Nephron (organoid): ENCODE measurements at regions not wholly inside any gene's neighbourhood (a gene's known extent, or its start where the extent isn't known, plus 50 kb on each side); places are given as distances from the start of the nearest gene placed in this dataset.
A peak's percentile ranks its signal among the peaks of the same experiment; 100 is the strongest.

ENCODE experiments used
- H3K27ac Mint-ChIP-seq, 3 experiments: 2 replicates each; pipeline ENCODE4 v1.8.0; 2020; ENCODE audit warnings: mixed read lengths in 3 of 3, mild to moderate bottlenecking in 2 of 3, moderate library complexity in 1 of 3
- H3K27me3 Mint-ChIP-seq: 2 replicates; pipeline ENCODE4 v1.8.0; 2021; ENCODE audit warnings: low read depth, mild to moderate bottlenecking, moderate library complexity, mixed read lengths
- H3K36me3 Mint-ChIP-seq: 2 replicates; pipeline ENCODE4 v1.8.0; 2020; ENCODE audit warnings: low read depth, mixed read lengths
- H3K4me1 Mint-ChIP-seq: 2 replicates; pipeline ENCODE4 v1.8.0; 2020; ENCODE audit warnings: mixed read lengths
- H3K4me3 Mint-ChIP-seq, 3 experiments: 2 replicates each; pipeline ENCODE4 v1.8.0; 2020; ENCODE audit warnings: mild to moderate bottlenecking in 3 of 3, mixed read lengths in 3 of 3, moderate library complexity in 2 of 3
- H3K9me3 Mint-ChIP-seq: 2 replicates; pipeline ENCODE4 v1.8.0; 2020; ENCODE audit warnings: mixed read lengths
- CTCF ChIP-seq, 3 experiments: fragments of 200-600 bp; sonication (generic); IDR thresholded peaks; one replicate each; pipeline ENCODE4 v1.5.0; 2021; ENCODE audit warnings: antibody characterized with exemption in 3 of 3; ENCODE audit not compliant: unreplicated experiment in 3 of 3

- no peaks in the 10 kb centered on the region for H3K36me3 Mint-ChIP-seq
- H3K4me1 Mint-ChIP-seq, result peaks cover 8% of the 10 kb centered on the region
- no peak for TF ChIP-seq CTCF (IDR thresholded peaks at IDR 0.05; ENCODE audit: unreplicated experiment in 3 of 3)
- no peak overlapping the region for H3K4me3 Mint-ChIP-seq
- no peaks in the 10 kb centered on the region for H3K27me3 Mint-ChIP-seq
- H3K9me3 Mint-ChIP-seq, result no peaks in the 10 kb centered on the region
- no peak overlapping the region for H3K27ac Mint-ChIP-seq
Observed at GRCh38 chr10:36443233-36443632, 682.2 kb upstream of the ANKRD30A start.

- Mint-ChIP-seq H3K27me3 (no peaks in the 10 kb centered on the region), H3K27ac (no peak overlapping the region), H3K9me3 (peaks cover 3% of the 10 kb centered on the region), H3K4me1 (peaks cover 3% of the 10 kb centered on the region), H3K4me3 (no peak overlapping the region), H3K36me3 (no peaks in the 10 kb centered on the region)
- TF ChIP-seq CTCF (IDR thresholded peaks at IDR 0.05; ENCODE audit: unreplicated experiment in 3 of 3), result no peak
Observed at GRCh38 chr10:36441557-36441956, 683.8 kb upstream of the ANKRD30A start.

GRCh38 chr10:36440539-36440938, 684.9 kb upstream of the ANKRD30A start:
- Mint-ChIP-seq H3K27ac (no peak overlapping the region), H3K36me3 (no peaks in the 10 kb centered on the region), H3K4me1 (no peaks in the 10 kb centered on the region), H3K4me3 (no peak overlapping the region), H3K27me3 (no peaks in the 10 kb centered on the region), H3K9me3 (peaks cover 3% of the 10 kb centered on the region)
- TF ChIP-seq CTCF (IDR thresholded peaks at IDR 0.05; ENCODE audit: unreplicated experiment in 3 of 3), result no peak

GRCh38 chr10:36437367-36437766, 688.0 kb upstream of the ANKRD30A start:
- Mint-ChIP-seq H3K9me3 (peaks cover 3% of the 10 kb centered on the region), H3K27ac (no peak overlapping the region), H3K27me3 (no peaks in the 10 kb centered on the region), H3K4me1 (no peaks in the 10 kb centered on the region), H3K36me3 (no peaks in the 10 kb centered on the region), H3K4me3 (no peak overlapping the region)
- no peak for TF ChIP-seq CTCF (IDR thresholded peaks at IDR 0.05; ENCODE audit: unreplicated experiment in 3 of 3)

GRCh38 chr10:36428507-36428906, 696.9 kb upstream of the ANKRD30A start:
- no peaks in the 10 kb centered on the region for H3K27me3 Mint-ChIP-seq
- peaks cover 17% of the 10 kb centered on the region for H3K4me1 Mint-ChIP-seq
- H3K27ac Mint-ChIP-seq, result no peak overlapping the region
- H3K4me3 Mint-ChIP-seq, result no peak overlapping the region
- H3K9me3 Mint-ChIP-seq, result peaks cover 4% of the 10 kb centered on the region
- H3K36me3 Mint-ChIP-seq, result no peaks in the 10 kb centered on the region
- no peak for TF ChIP-seq CTCF (IDR thresholded peaks at IDR 0.05; ENCODE audit: unreplicated experiment in 3 of 3)

- H3K9me3 Mint-ChIP-seq, result peaks cover 4% of the 10 kb centered on the region
- no peaks in the 10 kb centered on the region for H3K36me3 Mint-ChIP-seq
- no peak for TF ChIP-seq CTCF (IDR thresholded peaks at IDR 0.05; ENCODE audit: unreplicated experiment in 3 of 3)
- no peaks in the 10 kb centered on the region for H3K27me3 Mint-ChIP-seq
- H3K4me1 Mint-ChIP-seq, result peaks cover 38% of the 10 kb centered on the region
- H3K27ac Mint-ChIP-seq, result peak overlapping the region in 2 of 3 experiments; percentile 28 to 54
- H3K4me3 Mint-ChIP-seq, result no peak overlapping the region
Observed at GRCh38 chr10:36425131-36425797, 700.1 kb upstream of the ANKRD30A start.
